ENCODE measurements at regions not wholly inside any gene's neighbourhood (a gene's known extent, or its start where the extent isn't known, plus 50 kb on each side); places are given as distances from the start of the nearest gene placed in this dataset.

DNA sequence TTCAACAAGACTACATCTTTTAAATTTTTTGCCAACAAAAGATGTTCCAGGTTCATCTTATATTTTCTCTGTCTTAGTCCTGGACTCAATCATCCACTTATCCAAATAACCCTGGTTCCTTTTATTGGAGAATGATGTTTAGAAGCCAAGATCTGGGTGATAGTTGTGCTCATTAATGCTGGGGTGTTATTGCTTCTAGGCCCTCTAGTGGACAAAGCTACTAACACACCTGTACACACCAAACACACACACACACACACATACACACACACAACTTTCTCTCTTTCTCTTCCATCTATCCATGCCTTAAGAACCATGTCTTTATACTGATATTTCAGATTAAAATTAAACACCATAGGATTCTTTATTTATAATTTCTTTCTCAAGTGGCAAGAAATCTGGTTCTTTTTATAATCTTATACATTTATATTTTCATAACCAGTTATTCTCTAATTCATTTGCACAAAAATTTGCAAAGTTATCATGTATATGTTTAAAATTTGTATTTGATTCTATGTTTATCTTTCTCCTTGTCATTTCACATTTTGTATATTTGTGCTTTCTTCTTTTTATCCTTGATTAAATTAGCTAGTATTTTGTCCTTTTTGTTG is 179.1 kb upstream of the SMIM23 start:
- no peaks in the 10 kb centered on the region for H3K9me3 ChIP-seq (ENCODE audit: low read length)
- H3K4me2 ChIP-seq (ENCODE audit: low read length) = no peak overlapping the region
- H3K9ac ChIP-seq (ENCODE audit: low read length) = no peak overlapping the region
- H3K79me2 ChIP-seq (replicated peaks; ENCODE audit: insufficient read depth, low read length) = no peaks in the 10 kb centered on the region
- TF ChIP-seq POLR2AphosphoS5 (IDR thresholded peaks at IDR 0.05) (no peak), SMC3 (conservative IDR thresholded peaks at IDR 0.05; ENCODE audit: poor library complexity) (no peak), EP300 (conservative IDR thresholded peaks at IDR 0.05; ENCODE audit: poor library complexity, severe bottlenecking) (no peak), MXI1 (conservative IDR thresholded peaks at IDR 0.05; ENCODE audit: poor library complexity, severe bottlenecking) (no peak), EZH2 (IDR thresholded peaks at IDR 0.05; ENCODE audit: borderline replicate concordance, insufficient read depth, low read length, poor library complexity, severe bottlenecking) (no peak), RAD21 (conservative IDR thresholded peaks at IDR 0.05) (no peak), TAF1 (IDR thresholded peaks at IDR 0.05; ENCODE audit: low read depth) (no peak)
- TF ChIP-seq, protein P1, sequence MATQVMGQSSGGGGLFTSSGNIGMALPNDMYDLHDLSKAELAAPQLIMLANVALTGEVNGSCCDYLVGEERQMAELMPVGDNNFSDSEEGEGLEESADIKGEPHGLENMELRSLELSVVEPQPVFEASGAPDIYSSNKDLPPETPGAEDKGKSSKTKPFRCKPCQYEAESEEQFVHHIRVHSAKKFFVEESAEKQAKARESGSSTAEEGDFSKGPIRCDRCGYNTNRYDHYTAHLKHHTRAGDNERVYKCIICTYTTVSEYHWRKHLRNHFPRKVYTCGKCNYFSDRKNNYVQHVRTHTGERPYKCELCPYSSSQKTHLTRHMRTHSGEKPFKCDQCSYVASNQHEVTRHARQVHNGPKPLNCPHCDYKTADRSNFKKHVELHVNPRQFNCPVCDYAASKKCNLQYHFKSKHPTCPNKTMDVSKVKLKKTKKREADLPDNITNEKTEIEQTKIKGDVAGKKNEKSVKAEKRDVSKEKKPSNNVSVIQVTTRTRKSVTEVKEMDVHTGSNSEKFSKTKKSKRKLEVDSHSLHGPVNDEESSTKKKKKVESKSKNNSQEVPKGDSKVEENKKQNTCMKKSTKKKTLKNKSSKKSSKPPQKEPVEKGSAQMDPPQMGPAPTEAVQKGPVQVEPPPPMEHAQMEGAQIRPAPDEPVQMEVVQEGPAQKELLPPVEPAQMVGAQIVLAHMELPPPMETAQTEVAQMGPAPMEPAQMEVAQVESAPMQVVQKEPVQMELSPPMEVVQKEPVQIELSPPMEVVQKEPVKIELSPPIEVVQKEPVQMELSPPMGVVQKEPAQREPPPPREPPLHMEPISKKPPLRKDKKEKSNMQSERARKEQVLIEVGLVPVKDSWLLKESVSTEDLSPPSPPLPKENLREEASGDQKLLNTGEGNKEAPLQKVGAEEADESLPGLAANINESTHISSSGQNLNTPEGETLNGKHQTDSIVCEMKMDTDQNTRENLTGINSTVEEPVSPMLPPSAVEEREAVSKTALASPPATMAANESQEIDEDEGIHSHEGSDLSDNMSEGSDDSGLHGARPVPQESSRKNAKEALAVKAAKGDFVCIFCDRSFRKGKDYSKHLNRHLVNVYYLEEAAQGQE (IDR thresholded peaks at IDR 0.05; ENCODE audit: borderline replicate concordance) = no peak
- TF ChIP-seq, protein P2, sequence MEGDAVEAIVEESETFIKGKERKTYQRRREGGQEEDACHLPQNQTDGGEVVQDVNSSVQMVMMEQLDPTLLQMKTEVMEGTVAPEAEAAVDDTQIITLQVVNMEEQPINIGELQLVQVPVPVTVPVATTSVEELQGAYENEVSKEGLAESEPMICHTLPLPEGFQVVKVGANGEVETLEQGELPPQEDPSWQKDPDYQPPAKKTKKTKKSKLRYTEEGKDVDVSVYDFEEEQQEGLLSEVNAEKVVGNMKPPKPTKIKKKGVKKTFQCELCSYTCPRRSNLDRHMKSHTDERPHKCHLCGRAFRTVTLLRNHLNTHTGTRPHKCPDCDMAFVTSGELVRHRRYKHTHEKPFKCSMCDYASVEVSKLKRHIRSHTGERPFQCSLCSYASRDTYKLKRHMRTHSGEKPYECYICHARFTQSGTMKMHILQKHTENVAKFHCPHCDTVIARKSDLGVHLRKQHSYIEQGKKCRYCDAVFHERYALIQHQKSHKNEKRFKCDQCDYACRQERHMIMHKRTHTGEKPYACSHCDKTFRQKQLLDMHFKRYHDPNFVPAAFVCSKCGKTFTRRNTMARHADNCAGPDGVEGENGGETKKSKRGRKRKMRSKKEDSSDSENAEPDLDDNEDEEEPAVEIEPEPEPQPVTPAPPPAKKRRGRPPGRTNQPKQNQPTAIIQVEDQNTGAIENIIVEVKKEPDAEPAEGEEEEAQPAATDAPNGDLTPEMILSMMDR (IDR thresholded peaks at IDR 0.05; ENCODE audit: poor library complexity, severe bottlenecking) = no peak
- H3K27ac ChIP-seq (ENCODE audit: low read length) = no peak overlapping the region
- no peaks in the 10 kb centered on the region for H3K9me2 ChIP-seq (ENCODE audit: insufficient read depth, low read length)
- no peaks in the 10 kb centered on the region for H4K20me1 ChIP-seq (ENCODE audit: insufficient read depth)
- H3F3A ChIP-seq (ENCODE audit: insufficient read depth, low read length, poor library complexity, severe bottlenecking) = no peaks in the 10 kb centered on the region
- no peak overlapping the region for H3K4me3 ChIP-seq (ENCODE audit: low read length)
- H2AFZ ChIP-seq (ENCODE audit: low read depth, low read length) = no peak overlapping the region
- no peaks in the 10 kb centered on the region for H3K36me3 ChIP-seq (ENCODE audit: insufficient read depth, low read length)
- H3K27me3 ChIP-seq (ENCODE audit: insufficient read depth, low read depth, low read length) = no peaks in the 10 kb centered on the region

- Histone ChIP-seq H3K36me3 (ENCODE audit: insufficient read depth, low read length) (no peaks in the 10 kb centered on the region), H3K4me3 (ENCODE audit: low read length) (no peak overlapping the region), H3F3A (ENCODE audit: insufficient read depth, low read length, poor library complexity, severe bottlenecking) (no peaks in the 10 kb centered on the region), H3K27me3 (ENCODE audit: insufficient read depth, low read depth, low read length) (no peaks in the 10 kb centered on the region), H3K9me2 (ENCODE audit: insufficient read depth, low read length) (no peaks in the 10 kb centered on the region), H3K9me3 (ENCODE audit: low read length) (no peaks in the 10 kb centered on the region), H3K27ac (ENCODE audit: low read length) (no peak overlapping the region), H3K4me2 (ENCODE audit: low read length) (no peak overlapping the region), H2AFZ (ENCODE audit: low read depth, low read length) (no peak overlapping the region), H4K20me1 (ENCODE audit: insufficient read depth) (no peaks in the 10 kb centered on the region), H3K9ac (ENCODE audit: low read length) (no peak overlapping the region), H3K79me2 (replicated peaks; ENCODE audit: insufficient read depth, low read length) (no peaks in the 10 kb centered on the region)
- TF ChIP-seq EP300 (conservative IDR thresholded peaks at IDR 0.05; ENCODE audit: poor library complexity, severe bottlenecking) (no peak), EZH2 (IDR thresholded peaks at IDR 0.05; ENCODE audit: borderline replicate concordance, insufficient read depth, low read length, poor library complexity, severe bottlenecking) (no peak), MXI1 (conservative IDR thresholded peaks at IDR 0.05; ENCODE audit: poor library complexity, severe bottlenecking) (no peak), POLR2AphosphoS5 (IDR thresholded peaks at IDR 0.05) (no peak), SMC3 (conservative IDR thresholded peaks at IDR 0.05; ENCODE audit: poor library complexity) (no peak), TAF1 (IDR thresholded peaks at IDR 0.05; ENCODE audit: low read depth) (no peak), RAD21 (conservative IDR thresholded peaks at IDR 0.05) (no peak)
- TF ChIP-seq, protein P1 (IDR thresholded peaks at IDR 0.05; ENCODE audit: borderline replicate concordance) = no peak
- TF ChIP-seq, protein P2 (IDR thresholded peaks at IDR 0.05; ENCODE audit: poor library complexity, severe bottlenecking) = no peak
Measured at GRCh38 chr5:171607863-171608262, 177.8 kb upstream of the SMIM23 start.

Data from neural cell (in vitro differentiated cells).